Activated effector memory CD4-positive, alpha-beta T cell treated with anti-CD3 and anti-CD28 coated beads, Interleukin-2, amount 50 U/mL, for 16 hours (primary cell): ENCODE measurements at regions not wholly inside any gene's neighbourhood (a gene's known extent, or its start where the extent isn't known, plus 50 kb on each side); places are given as distances from the start of the nearest gene placed in this dataset.
A peak's percentile ranks its signal among the peaks of the same experiment; 100 is the strongest.
"Not testable (repeated sequence)": the region's sequence is repeated elsewhere in the genome, so short reads cannot be mapped to it uniquely, and the experiment has no call there.

Experiments used
- DNase-seq: peaks from one replicate; pipeline ENCODE4 v3.0.0-alpha.2; 2020

DNA sequence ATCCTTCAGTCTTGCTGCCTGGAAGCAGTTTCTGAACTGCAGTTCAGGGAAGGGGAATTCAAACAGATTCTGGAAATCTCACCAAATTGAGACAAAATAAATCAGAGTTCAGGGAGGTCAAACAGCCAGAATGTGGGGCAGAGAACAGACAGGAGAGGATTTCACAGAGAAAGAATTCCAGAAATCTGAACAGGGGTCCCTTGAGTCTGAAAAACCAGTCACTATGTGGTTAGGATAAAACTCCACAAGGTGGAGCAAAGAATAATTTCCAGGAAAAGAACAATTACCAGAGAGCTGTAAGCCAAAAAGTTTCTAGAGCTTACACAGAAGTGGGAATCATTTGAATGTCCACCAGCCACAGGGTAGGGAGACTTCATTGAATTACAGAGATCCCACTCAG lies 84.7 kb downstream of the URB2 start:
- no peak for DNase-seq

DNA sequence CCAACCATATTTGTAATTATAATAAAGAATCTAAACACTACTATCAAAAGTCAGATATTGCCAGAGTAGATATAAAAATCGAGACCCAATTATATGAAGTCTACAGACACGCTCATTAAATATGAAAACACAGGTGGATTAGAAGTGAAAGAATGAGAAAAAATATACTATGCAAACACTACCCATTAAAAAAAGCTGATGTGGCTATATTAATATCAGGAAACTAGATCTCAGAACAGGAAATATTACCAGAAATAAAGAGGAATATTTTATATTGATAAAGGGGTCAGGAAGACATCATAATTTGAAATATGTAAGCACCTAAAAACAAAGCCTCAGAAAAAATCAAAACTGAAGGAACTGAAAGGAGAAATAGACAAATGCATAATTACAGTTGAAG lies 88.3 kb downstream of the URB2 start:
- no peak for DNase-seq

- peak; percentile 81 for DNase-seq
Observed at GRCh38 chr1:229714964-229715603, 89.0 kb downstream of the URB2 start.

DNA sequence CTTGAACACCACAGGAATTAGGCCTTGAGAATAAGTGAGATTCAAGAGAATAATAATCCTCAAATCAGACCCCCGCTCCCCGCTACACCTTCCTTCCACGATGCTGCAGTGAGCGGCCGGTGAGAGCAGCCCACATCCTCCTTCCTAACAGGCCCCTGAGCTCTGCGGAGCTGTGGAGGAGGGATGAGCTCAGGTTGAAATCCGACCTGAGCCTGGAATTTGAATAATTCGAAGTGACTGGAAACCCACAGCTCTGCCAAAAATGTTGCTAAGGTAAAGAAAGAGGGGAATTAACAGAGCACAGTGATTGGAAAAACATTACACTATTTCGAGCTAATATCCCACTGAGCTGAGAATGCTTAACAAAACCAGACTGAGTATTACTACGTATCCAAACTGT lies 90.0 kb downstream of the URB2 start:
- DNase-seq = no peak

GRCh38 chr1:229716704-229717103 lies 90.7 kb downstream of the URB2 start:
- no peak for DNase-seq

DNA sequence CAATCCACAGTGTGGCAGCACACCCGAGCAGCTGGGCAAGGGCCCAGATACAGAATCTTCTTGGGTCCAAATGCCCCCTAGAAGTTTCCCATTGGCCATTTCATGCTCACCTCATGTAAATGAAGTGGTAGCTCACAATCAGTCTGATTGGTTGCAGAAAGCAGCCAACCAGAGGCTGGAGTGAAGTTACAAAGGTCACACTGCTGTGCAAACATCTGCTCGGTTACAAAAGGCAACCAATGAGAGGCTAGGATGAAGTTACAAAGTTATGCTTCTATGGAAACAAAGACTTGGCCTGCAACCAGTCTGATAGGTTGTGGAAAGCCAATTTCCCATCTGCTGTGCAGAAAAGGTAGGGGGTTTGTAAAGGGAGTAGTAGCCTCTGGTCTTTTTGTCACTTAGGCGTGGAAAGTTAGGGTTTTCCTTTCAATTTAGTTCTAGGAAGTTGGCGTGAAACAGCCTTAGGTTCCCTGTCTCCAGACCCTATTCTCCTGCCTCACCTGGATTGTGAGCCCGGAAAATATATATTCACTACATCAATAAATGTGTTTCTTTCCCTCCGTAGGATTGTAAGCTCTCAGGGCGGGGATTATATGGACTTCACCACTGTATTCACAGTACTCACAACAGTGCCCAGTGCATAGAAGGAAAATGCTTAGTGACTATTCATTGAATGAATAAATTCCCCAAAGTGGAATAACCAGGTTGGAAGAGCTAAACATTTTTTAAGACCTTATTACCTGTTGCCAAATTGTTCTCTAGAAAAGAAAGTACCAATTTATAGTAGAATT lies 91.9 kb downstream of the URB2 start:
- no peak for DNase-seq

DNA sequence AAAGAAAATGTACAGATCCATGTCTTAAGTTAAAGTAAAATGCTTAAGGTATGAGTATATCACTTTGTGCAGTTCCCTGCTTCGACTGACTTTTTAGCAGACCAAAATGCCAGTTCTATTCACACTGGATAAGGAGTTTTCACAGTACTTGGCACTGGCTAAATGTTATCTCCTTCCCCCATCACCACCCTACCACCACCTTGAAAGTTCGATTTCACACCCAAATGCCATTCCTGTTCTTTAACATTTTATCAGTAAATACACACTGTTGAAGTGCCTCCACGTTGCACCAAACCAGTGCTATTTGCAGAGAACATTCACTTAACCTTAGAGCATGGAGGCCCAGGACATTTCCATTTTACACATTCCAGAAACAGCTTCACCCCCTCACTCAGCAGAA lies 100.0 kb downstream of the URB2 start:
- no peak for DNase-seq

DNA sequence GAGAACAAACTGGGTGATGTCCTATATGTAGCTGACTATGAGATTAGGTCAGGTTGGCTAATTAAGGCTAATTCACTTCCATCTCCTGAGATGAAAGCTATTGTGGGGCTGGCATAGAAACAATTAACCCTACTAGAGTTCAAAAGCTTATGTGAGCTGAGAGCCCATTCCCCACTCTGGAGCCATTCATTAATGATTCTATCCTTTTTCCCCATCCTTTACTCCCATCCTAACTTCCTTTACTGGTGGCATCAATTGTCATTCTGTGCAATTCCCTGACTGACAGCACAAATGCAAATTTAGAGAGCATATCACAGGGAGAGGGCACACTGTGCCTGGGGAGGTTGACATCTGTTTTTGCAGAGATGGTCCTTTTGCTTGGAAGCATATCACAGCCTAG lies 103.9 kb downstream of the URB2 start:
- DNase-seq = no peak

- DNase-seq = no peak
Observed at GRCh38 chr1:229730573-229730972, 104.5 kb downstream of the URB2 start.

DNA sequence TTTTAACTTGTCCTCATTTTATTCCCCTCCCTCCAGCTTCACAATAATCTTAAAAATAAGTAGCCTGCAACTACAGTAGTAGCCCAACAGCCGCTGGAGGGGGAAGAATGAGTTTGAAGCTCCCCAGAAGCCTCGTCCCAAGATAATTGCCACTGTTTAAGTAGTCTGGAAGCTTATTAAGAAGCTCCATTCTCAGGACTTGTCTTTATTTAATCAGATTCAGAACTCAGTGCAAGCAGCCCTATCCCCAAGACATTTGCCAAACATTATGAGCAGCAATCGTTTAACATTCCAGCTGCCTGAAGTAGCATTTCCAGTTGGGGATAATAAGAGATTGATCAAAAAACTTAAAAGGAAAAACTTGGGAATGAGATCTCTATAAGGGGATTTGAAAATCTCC lies 106.0 kb downstream of the URB2 start:
- DNase-seq = no peak

DNA sequence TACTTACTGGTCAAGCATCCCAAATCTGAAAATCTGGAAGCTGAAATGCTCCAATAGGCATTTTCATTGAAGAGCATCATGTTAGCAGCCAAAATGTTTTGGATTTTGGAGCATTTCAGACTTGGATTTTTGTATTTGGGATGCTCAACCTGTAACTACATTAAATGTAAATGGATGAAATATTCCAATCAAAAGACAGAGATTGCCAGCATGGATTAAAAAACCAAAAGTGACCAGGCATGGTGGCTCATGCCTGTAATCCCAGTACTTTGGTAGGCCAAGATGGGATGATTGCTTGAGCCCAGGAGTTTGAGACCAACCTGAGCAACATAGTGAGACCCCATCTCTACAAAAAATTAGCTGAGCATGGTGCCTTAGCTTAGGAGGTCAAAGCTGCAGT lies 110.3 kb downstream of the URB2 start:
- no peak for DNase-seq

DNA sequence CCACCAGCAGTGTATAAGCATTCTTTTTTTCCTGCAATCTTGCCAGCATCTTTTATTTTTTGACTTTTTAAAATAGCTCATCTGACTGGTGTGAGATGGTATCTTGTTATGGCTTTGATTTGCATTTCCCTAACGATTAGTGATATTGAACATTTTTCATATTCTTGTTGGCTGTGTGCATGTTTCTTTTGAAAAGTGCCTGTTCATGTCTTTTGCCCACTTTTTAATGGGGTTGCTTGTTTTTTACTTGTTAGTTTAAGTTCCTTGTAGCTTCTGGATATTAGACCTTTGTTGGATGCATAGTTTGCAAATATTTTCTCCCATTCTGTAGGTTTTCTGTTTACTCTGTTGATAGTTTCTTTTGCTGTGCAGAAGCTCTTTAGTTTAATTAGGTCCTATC lies 116.6 kb downstream of the URB2 start:
- DNase-seq = not testable (repeated sequence)

GRCh38 chr1:229749992-229750391 lies 123.9 kb downstream of the URB2 start:
- DNase-seq = no peak

- no peak for DNase-seq
Observed at GRCh38 chr1:229751610-229752009, 125.6 kb downstream of the URB2 start.

DNA sequence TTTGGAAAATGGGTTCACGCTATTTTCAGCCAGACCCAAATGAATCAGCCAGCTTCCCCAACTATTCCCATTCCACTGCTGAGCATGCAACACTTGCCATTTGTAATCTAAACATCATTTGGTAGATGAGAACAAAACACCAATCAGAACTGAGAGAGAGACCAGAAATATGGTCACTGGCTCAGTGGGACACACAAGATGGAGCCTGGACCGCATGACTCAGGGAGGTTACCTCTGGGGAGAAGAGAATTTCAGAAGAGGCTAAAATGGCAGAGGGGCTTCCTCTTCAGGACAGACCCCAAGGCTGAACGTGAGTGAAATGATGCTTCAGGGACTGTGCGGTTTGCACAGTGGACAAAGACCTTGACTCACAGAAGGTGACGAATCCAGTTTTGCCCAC lies 126.6 kb downstream of the URB2 start:
- no peak for DNase-seq

DNA sequence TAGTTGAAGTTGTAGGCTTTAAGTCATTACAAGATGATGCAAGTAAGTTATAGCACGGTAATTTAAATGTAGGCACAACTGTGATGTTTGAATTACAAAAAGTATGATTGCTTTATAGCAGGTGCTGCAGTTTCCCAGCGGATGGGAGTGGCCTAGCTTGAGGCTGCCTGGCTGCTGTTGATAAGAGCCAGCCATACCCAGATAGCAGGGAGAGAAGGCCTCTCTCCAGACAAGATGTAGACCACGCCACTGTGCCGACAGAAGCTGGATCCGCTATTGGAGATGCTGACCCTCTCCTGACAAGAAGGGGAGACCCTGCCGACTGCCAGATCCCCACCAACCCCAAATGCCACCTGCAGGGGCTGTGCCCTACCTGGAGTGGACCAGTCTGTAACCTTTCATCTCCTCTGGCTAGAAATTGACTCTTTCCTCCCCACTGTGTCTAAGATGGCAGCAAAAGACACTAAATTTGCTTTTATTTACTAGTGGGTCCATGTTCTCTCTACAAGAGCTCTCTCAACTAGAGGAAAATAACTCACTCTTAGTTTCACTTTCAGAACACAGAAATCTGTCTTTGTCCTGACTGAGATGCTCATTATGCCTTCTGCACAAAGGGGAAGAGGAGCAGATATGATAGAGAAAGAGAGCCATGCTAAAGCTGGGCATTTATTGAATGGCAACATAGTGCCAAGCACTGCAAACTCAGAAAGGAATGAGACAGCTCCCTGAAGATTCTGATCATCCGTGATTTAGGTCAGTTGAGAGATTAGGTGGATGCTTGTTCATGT lies 127.9 kb downstream of the URB2 start:
- DNase-seq = no peak

DNA sequence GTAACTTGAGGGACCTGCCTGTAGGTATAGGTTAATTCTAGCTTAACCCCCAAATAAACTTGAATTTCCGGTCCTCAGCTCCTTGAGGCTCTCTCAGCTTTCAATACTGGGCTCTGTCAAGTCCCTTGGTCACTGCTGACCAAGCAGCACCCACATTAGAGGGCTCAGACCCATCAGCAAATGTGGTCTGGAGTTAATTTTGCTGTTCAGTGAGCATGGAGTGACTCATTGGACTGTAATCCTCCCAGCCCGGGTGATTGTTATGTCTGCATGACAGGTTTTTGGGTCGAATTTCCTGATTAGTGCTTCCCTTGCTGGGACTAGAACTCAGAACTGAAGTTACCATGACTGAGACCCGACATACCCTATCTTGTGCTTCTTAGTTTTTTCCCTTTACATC lies 130.6 kb downstream of the URB2 start:
- DNase-seq = no peak

GRCh38 chr1:229757226-229757625 lies 131.2 kb downstream of the URB2 start:
- no peak for DNase-seq

DNA sequence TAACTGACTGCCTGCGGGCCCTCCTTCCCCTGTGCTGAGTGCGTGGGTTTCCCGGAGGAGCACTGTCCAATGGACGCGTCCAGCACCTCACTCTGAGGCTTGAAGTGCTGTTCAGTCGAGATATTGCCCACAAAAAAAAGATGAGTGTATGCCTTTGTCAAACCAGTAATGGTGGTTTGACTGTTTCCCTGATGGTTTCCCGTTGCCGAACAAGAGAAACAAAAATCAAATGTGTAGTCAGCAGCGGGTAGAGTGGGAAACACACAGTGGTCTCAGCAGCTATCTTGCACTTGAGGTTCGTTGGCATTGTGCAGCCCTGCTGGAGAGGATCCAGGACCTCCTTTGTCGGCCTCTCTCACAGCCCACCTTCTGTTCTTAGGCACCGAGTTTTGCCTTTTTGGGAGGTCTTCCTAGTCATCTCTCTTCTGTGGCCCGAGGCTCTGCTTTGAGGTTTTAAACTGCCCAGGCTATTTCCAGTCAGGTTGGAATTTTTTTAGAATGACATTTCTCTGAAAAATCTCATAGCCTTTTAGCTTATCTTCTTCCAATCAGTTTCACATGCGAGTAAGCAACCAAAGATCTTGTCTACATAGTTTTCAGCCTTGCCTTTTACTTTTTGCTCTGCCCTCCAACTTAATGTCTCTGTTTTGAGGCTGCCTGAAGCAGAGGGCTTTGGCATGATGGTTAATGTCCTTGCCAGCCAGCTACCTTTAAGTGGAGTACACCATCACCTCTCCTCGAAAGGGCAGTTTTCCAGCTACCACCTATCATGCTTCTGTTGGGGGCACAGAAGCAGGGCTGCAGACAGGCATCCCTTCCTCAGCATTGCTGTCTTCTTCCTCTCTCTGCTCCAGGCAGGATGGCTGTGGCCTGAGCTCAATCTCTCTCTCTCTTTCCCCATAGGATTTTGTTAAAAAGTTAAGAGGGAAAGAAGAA lies 132.3 kb downstream of the URB2 start:
- DNase-seq = no peak

DNA sequence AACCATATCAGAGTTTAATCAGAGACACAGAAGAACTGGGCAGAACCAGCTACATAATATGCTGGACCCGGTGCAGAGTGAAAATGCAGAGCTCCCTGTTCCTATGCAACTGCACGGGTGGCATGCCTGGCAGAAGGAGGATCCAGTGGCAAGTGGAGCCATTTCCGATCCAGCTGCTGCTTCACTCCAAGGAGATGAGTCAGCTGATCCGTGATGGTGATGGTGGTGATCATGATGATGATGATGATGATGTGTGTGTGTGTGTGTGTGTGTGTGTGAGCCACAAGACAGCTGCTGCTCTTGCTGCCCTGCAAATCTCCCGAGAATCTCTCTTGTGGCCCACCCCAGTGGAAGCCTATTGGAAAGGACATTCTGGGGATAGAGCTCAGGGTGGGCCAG lies 133.0 kb downstream of the URB2 start:
- no peak for DNase-seq

GRCh38 chr1:229759586-229759985 lies 133.5 kb downstream of the URB2 start:
- DNase-seq = no peak

GRCh38 chr1:229760478-229760996 lies 134.5 kb downstream of the URB2 start:
- no peak for DNase-seq

DNA sequence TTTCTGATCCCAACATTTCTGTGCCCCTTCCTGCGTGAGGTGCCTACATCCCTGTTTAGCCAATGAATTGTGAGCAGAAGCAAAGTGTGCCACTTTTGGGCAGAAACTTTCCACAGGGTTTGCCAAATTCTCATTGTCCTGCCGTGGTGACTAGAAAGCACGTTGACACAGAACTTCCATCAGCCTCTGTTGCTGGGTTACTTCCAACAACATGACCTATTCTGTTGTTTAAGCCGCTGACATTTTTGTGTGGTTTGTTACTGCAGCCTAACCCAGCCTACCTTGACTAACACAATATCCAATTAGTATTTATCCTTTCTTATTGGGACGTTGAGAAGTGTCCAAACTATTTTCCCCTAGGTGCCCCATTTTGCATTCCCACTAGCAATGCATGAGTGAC lies 136.8 kb downstream of the URB2 start:
- no peak for DNase-seq
